ENCODE measurements at regions not wholly inside any gene's neighbourhood (a gene's known extent, or its start where the extent isn't known, plus 50 kb on each side); places are given as distances from the start of the nearest gene placed in this dataset.

GRCh38 chr6:47380251-47380650 lies 70.5 kb upstream of the TNFRSF21 start:
- TF ChIP-seq CTCF (IDR thresholded peaks at IDR 0.05; ENCODE audit: poor library complexity, severe bottlenecking) (no peak), EZH2 (IDR thresholded peaks at IDR 0.05; ENCODE audit: borderline replicate concordance, insufficient read depth, low read length, poor library complexity, severe bottlenecking) (no peak), MXI1 (conservative IDR thresholded peaks at IDR 0.05; ENCODE audit: poor library complexity, severe bottlenecking) (no peak), EP300 (conservative IDR thresholded peaks at IDR 0.05; ENCODE audit: poor library complexity, severe bottlenecking) (no peak), POLR2AphosphoS5 (IDR thresholded peaks at IDR 0.05) (no peak), TAF1 (IDR thresholded peaks at IDR 0.05; ENCODE audit: low read depth) (no peak), REST (IDR thresholded peaks at IDR 0.05; ENCODE audit: borderline replicate concordance) (no peak), SMC3 (conservative IDR thresholded peaks at IDR 0.05; ENCODE audit: poor library complexity) (no peak)
